GM12878 (cell line): ENCODE measurements at regions not wholly inside any gene's neighbourhood (a gene's known extent, or its start where the extent isn't known, plus 50 kb on each side); places are given as distances from the start of the nearest gene placed in this dataset.

Experiments
- ATAC-seq: fragments of 200-7000 bp; cut with Tn5 transposase; 3 replicates; pipeline ENCODE4 v1.9.1; 2020; ENCODE audit warnings: mild to moderate bottlenecking, moderate library complexity
- BruUV-seq: library from RNA; stranded (reverse); fragments of 400-500 nt; replicated peaks from 2 replicates; lab custom pipeline; 2021; lab: Mats Ljungman, UMichigan
- CTCF ChIA-PET: fragments of 300-600 bp; sonication (Branson Sonifier 250); formaldehyde crosslinking; extraction: SDS; loops from one replicate; lab custom pipeline; 2021; ENCODE audit warnings: inconsistent platforms; lab: Yijun Ruan, JAX
- POLR2A ChIA-PET: fragments of 350-600 bp; formaldehyde crosslinking; extraction: SDS; loops from one replicate; lab custom pipeline; 2021; ENCODE audit warnings: inconsistent platforms; lab: Charles Lee
- RAD21 ChIA-PET: fragments of 300-600 bp; sonication (Branson Sonifier 250); formaldehyde crosslinking; loops from one replicate; lab custom pipeline; 2023; ENCODE audit warnings: antibody characterized with exemption; ENCODE audit not compliant: unreplicated experiment; lab: Charles Lee
- SMC1A ChIA-PET: fragments of 300-600 bp; sonication (Branson Sonifier 250); formaldehyde crosslinking; loops from one replicate; lab custom pipeline; 2023; ENCODE audit not compliant: unreplicated experiment, uncharacterized antibody; lab: Charles Lee
- DNase-seq: peaks from one replicate; pipeline ENCODE4 v3.0.0-alpha.2; 2011; ENCODE audit warnings: low read depth, low spot score
- FAIRE-seq: peaks from 3 replicates; lab custom pipeline; 2011; peaks lifted over from hg19 to GRCh38; lab: Jason Lieb, UNC
- H2AFZ ChIP-seq: 2 replicates; pipeline ENCODE4 v1.6.0; 2011; ENCODE audit warnings: low read depth, low read length, control low read depth; ENCODE audit not compliant: control insufficient read depth
- H3K27ac ChIP-seq: 2 replicates; pipeline ENCODE4 v1.5.1; 2011; ENCODE audit warnings: control low read depth; ENCODE audit not compliant: control insufficient read depth, insufficient read depth
- H3K27me3 ChIP-seq, 2 experiments: replicated peaks in 1 of 2; 2 replicates each; pipeline versions ENCODE4 v1.6.0 to v1.6.1; 2011; ENCODE audit warnings: low read length in 1 of 2; ENCODE audit not compliant: control insufficient read depth in 2 of 2, insufficient read depth in 2 of 2
- H3K36me3 ChIP-seq, 2 experiments: 2 replicates each; pipeline ENCODE4 v1.5.1; 2011; ENCODE audit warnings: low read length in 1 of 2; ENCODE audit not compliant: control insufficient read depth in 2 of 2, insufficient read depth in 2 of 2
- H3K4me1 ChIP-seq: 2 replicates; pipeline ENCODE4 v1.6.1; 2011; ENCODE audit warnings: mild to moderate bottlenecking, low read length, moderate library complexity, mixed read lengths; ENCODE audit not compliant: control insufficient read depth, insufficient read depth
- H3K4me2 ChIP-seq: 2 replicates; pipeline ENCODE4 v1.6.0; 2011; ENCODE audit warnings: control low read depth; ENCODE audit not compliant: control insufficient read depth, insufficient read depth
- H3K4me3 ChIP-seq: fragments of 200-600 bp; sonication (generic); 2 replicates; pipeline ENCODE4 v1.5.1; 2016
- H3K79me2 ChIP-seq: 2 replicates; pipeline ENCODE4 v1.6.0; 2011; ENCODE audit warnings: low read length; ENCODE audit not compliant: control insufficient read depth, insufficient read depth
- H3K9ac ChIP-seq: 2 replicates; pipeline ENCODE4 v1.8.0; 2011; ENCODE audit warnings: low read length, control low read depth, mixed read lengths; ENCODE audit not compliant: control insufficient read depth, insufficient read depth
- H3K9me3 ChIP-seq: replicated peaks from 3 replicates; pipeline ENCODE4 v1.5.1; 2011; ENCODE audit warnings: mild to moderate bottlenecking, low read length; ENCODE audit not compliant: control insufficient read depth, insufficient read depth
- H4K20me1 ChIP-seq: 2 replicates; pipeline ENCODE4 v1.6.0; 2011; ENCODE audit not compliant: control insufficient read depth, insufficient read depth
- ATF7 ChIP-seq: fragments of 450-650 bp; IDR thresholded peaks from 2 replicates; pipeline ENCODE4 v1.6.1; 2016; ENCODE audit warnings: low read depth, mild to moderate bottlenecking
- CREM ChIP-seq: IDR thresholded peaks from 2 replicates; pipeline ENCODE4 v1.6.1; 2014; ENCODE audit warnings: antibody characterized with exemption, low read depth
- EED ChIP-seq: sonication (generic); IDR thresholded peaks from 2 replicates; pipeline ENCODE4 v1.6.1; 2016; ENCODE audit warnings: antibody characterized with exemption, low read depth
- HDGF ChIP-seq: fragments of 450-650 bp; IDR thresholded peaks from 2 replicates; pipeline ENCODE4 v1.6.1; 2016; ENCODE audit warnings: antibody characterized with exemption
- IRF4 ChIP-seq: IDR thresholded peaks from 2 replicates; pipeline ENCODE4 v1.6.1; 2011; ENCODE audit warnings: low read depth, low read length
- MYC ChIP-seq: IDR thresholded peaks from 2 replicates; pipeline ENCODE4 v1.6.1; 2011; ENCODE audit warnings: mild to moderate bottlenecking, low read length, moderate library complexity, inconsistent platforms; ENCODE audit not compliant: insufficient read depth, insufficient replicate concordance, insufficient read length, severe bottlenecking
- PML ChIP-seq: IDR thresholded peaks from 2 replicates; pipeline ENCODE4 v1.6.1; 2012; ENCODE audit warnings: low read length, inconsistent platforms
- POLR2AphosphoS5 ChIP-seq: IDR thresholded peaks from 2 replicates; pipeline ENCODE4 v1.6.1; 2011; ENCODE audit warnings: mild to moderate bottlenecking, low read length, inconsistent platforms
- RAD51 ChIP-seq: fragments of 450-650 bp; IDR thresholded peaks from 2 replicates; pipeline ENCODE4 v1.6.1; 2016; ENCODE audit warnings: moderate library complexity, mild to moderate bottlenecking, inconsistent platforms
- RBBP5 ChIP-seq: fragments of 200-600 bp; sonication (generic); conservative IDR thresholded peaks from 2 replicates; pipeline ENCODE4 v1.6.1; 2016
- RCOR1 ChIP-seq: conservative IDR thresholded peaks from 2 replicates; pipeline ENCODE4 v1.6.1; 2012; ENCODE audit warnings: low read depth, low read length, improper control_type of control experiment
- SMAD5 ChIP-seq: IDR thresholded peaks from 2 replicates; pipeline ENCODE4 v1.6.1; 2016; ENCODE audit warnings: antibody characterized with exemption, low read depth
- WRNIP1 ChIP-seq: IDR thresholded peaks from 2 replicates; pipeline ENCODE4 v1.6.1; 2011; ENCODE audit warnings: low read depth, low read length, improper control_type of control experiment, borderline replicate concordance
- ZBED1 ChIP-seq: IDR thresholded peaks from 2 replicates; pipeline ENCODE4 v1.6.1; 2016; ENCODE audit warnings: borderline replicate concordance
- ZNF622 ChIP-seq: fragments of 450-650 bp; IDR thresholded peaks from 2 replicates; pipeline ENCODE4 v1.6.1; 2017; ENCODE audit warnings: mild to moderate bottlenecking, inconsistent platforms
- ZSCAN29 ChIP-seq: fragments of 450-650 bp; IDR thresholded peaks from 2 replicates; pipeline ENCODE4 v1.6.1; 2017; ENCODE audit warnings: mild to moderate bottlenecking, moderate library complexity
- WGBS: methylation state at CpG from one replicate; pipeline ENCODE4 v1.1.6; 2016; ENCODE audit warnings: low lambda C conversion rate; ENCODE audit not compliant: insufficient replicate concordance, insufficient coverage; ENCODE audit errors: missing lambda C conversion rate; 5-methylcytosine and 5-hydroxymethylcytosine counted together
- in situ Hi-C: fragments of 300-500 bp; cut with MboI; formaldehyde crosslinking; loops from 9 replicates; pipeline ENCODE4 v1.14.3; 2018; ENCODE audit warnings: mixed read lengths
- intact Hi-C: fragments of 100-400 bp; cut with micrococcal nuclease; formaldehyde crosslinking; loops from one replicate; pipeline ENCODE4 v1.14.2; 2022; ENCODE audit not compliant: unreplicated experiment
- TF ChIP-seq, protein P1 (sequence below): fragments of 450-650 bp; IDR thresholded peaks from 2 replicates; pipeline ENCODE4 v1.6.1; 2017; ENCODE audit warnings: borderline replicate concordance
- TF ChIP-seq, protein P2 (sequence below): IDR thresholded peaks from 2 replicates; pipeline ENCODE4 v1.6.1; 2011; ENCODE audit warnings: borderline replicate concordance, low read depth, mild to moderate bottlenecking, moderate library complexity, low read length; ENCODE audit not compliant: insufficient read depth, poor library complexity, severe bottlenecking
- TF ChIP-seq, protein P3 (sequence below): fragments of 450-650 bp; formaldehyde crosslinking; IDR thresholded peaks from 2 replicates; pipeline ENCODE4 v1.4.0; 2022; ENCODE audit warnings: mild to moderate bottlenecking, moderate library complexity

DNA sequence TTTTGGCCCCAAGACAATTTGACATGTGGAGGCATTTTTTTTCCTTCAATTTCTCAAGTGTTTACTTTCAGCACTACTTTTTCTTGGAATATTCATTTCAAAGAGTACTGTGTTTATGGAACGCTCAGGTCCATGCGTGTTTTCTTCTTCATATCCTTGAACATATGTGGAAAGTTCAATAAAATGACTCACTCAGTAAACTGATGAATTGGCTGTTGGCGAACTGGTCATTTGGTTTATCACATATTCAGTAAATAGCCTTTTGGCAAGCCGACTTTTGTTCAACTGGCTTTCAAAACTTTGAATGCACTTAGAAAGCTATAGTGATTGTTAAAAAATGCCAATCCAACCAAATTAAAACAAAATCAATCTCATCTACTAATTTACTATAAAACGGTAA, 964.6 kb upstream of the SLC35B3 start (continued):
- no peak for TF ChIP-seq MYC

DNA sequence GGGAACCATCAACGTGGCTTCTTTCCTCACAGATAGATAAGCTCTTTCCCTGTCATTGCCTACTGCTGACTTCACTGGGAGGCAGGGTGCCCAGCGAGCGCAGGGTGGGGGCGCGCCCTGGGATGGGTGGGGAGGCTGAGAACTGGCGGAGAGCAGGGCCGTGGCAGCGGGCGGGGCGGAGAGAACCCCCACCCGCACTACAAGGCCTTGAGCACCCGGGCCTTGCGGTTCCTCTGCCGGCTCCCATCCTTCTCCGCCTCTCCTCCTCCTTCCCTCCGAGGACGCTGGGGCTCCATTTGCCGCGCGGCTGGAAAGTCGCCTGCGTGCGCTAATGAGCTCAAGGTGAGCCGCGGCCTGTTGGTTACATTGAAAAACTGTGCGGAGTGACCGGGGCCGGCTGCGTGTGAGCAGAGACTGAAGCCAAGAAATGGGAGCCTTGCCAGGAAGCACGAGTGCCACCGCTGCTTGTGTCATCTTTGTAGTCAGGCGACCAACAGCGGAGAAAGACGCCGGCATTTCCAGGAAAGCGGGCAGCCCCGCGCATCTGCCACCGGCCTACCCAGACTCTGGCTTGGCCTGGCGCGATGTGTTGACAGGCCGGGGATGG, 963.5 kb upstream of the SLC35B3 start:
- no peak overlapping the region for H3K27ac ChIP-seq
- no peak for FAIRE-seq
- in situ Hi-C loops (no loop called here), intact Hi-C loops (no loop called here)
- no peak overlapping the region for H3K9ac ChIP-seq
- H3K4me3 ChIP-seq: no peak overlapping the region
- no peaks in the 10 kb centered on the region for H3K79me2 ChIP-seq
- H4K20me1 ChIP-seq: no peaks in the 10 kb centered on the region
- TF ChIP-seq SMAD5: no peak
- TF ChIP-seq ZBED1: no peak
- no peak for TF ChIP-seq ZNF622
- TF ChIP-seq ATF7: no peak
- TF ChIP-seq IRF4: no peak
- no peak for TF ChIP-seq WRNIP1
- no peak for TF ChIP-seq RBBP5
- TF ChIP-seq ZSCAN29: no peak
- TF ChIP-seq PML: no peak
- TF ChIP-seq POLR2AphosphoS5: no peak
- TF ChIP-seq CREM: no peak
- no peak for TF ChIP-seq RAD51
- TF ChIP-seq HDGF: no peak
- TF ChIP-seq, protein P1, sequence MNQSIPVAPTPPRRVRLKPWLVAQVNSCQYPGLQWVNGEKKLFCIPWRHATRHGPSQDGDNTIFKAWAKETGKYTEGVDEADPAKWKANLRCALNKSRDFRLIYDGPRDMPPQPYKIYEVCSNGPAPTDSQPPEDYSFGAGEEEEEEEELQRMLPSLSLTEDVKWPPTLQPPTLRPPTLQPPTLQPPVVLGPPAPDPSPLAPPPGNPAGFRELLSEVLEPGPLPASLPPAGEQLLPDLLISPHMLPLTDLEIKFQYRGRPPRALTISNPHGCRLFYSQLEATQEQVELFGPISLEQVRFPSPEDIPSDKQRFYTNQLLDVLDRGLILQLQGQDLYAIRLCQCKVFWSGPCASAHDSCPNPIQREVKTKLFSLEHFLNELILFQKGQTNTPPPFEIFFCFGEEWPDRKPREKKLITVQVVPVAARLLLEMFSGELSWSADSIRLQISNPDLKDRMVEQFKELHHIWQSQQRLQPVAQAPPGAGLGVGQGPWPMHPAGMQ: no peak
- no peak for TF ChIP-seq RCOR1
- TF ChIP-seq, protein P2, sequence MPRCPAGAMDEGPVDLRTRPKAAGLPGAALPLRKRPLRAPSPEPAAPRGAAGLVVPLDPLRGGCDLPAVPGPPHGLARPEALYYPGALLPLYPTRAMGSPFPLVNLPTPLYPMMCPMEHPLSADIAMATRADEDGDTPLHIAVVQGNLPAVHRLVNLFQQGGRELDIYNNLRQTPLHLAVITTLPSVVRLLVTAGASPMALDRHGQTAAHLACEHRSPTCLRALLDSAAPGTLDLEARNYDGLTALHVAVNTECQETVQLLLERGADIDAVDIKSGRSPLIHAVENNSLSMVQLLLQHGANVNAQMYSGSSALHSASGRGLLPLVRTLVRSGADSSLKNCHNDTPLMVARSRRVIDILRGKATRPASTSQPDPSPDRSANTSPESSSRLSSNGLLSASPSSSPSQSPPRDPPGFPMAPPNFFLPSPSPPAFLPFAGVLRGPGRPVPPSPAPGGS: no peak
- TF ChIP-seq, protein P3, sequence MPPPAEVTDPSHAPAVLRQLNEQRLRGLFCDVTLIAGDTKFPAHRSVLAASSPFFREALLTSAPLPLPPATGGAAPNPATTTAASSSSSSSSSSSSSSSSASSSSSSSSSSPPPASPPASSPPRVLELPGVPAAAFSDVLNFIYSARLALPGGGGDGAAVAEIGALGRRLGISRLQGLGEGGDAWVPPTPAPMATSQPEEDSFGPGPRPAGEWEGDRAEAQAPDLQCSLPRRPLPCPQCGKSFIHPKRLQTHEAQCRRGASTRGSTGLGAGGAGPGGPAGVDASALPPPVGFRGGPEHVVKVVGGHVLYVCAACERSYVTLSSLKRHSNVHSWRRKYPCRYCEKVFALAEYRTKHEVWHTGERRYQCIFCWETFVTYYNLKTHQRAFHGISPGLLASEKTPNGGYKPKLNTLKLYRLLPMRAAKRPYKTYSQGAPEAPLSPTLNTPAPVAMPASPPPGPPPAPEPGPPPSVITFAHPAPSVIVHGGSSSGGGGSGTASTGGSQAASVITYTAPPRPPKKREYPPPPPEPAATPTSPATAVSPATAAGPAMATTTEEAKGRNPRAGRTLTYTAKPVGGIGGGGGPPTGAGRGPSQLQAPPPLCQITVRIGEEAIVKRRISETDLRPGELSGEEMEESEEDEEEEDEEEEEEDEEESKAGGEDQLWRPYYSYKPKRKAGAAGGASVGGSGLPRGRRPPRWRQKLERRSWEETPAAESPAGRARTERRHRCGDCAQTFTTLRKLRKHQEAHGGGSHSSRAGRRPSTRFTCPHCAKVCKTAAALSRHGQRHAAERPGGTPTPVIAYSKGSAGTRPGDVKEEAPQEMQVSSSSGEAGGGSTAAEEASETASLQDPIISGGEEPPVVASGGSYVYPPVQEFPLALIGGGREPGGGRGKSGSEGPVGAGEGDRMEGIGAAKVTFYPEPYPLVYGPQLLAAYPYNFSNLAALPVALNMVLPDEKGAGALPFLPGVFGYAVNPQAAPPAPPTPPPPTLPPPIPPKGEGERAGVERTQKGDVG: no peak
- TF ChIP-seq EED: no peak
- ChIA-PET POLR2A (no interaction called here), SMC1A (no interaction called here), RAD21 (no interaction called here), CTCF (no interaction called here)
- no peak for DNase-seq
- no TSS peak for BruUV-seq
- H3K36me3 ChIP-seq: no peaks in the 10 kb centered on the region
- WGBS: 86% methylated on average over 39 of the region's 42 CpGs
- ATAC-seq: no peak
- H2AFZ ChIP-seq: no peak overlapping the region
- H3K4me2 ChIP-seq: no peak overlapping the region
- H3K9me3 ChIP-seq: no peaks in the 10 kb centered on the region
- no peaks in the 10 kb centered on the region for H3K4me1 ChIP-seq
- no peaks in the 10 kb centered on the region for H3K27me3 ChIP-seq
